ENCODE measurements at regions not wholly inside any gene's neighbourhood (a gene's known extent, or its start where the extent isn't known, plus 50 kb on each side); places are given as distances from the start of the nearest gene placed in this dataset.

DNA sequence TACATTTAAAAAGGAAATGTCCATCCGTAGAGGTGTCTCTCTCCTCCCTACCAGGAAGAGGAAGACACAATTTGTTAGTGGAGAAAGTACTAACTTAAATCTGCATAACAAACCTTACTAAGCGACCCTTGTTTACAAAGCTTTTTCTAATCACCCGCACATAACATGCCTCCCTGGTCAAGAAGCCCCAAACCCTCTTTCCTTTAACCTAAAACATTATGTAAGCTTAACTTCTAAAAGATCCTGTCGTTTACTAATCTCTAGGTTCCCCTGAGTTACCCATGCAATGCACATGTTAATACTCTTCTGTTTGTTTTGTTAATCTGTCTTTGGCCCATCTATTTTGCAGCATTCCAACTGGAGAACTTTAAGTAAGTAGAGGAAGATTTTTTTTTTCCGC, 630.3 kb upstream of the NRXN1 start:
- no peak for TF ChIP-seq CTCF (IDR thresholded peaks at IDR 0.05; ENCODE audit: borderline replicate concordance, control extremely low read depth, extremely low read depth, insufficient read depth, missing control alignments)
- DNase-seq (ENCODE audit: low spot score): no peak
- in situ Hi-C loops (cut with MboI; ENCODE audit: low sequenced_read_pairs, unreplicated experiment): no loop called here

DNA sequence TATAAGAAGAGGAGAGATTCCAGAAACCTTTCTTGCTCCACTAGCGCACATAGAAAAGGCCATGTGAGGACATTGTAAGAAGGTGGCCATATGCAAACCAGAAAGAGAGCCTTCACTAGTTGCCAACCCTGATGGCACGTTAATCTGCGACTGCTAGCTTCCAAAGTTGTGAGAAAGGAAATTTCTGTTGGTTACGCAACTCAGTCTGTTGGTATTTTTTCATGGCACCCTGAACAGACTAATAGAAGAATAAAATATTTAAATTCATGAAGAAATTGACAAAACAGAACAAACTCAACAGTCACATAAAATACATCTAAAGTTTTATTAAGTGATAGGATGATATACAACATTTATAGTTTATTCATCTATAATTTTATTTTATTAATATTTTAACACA, 625.9 kb upstream of the NRXN1 start:
- in situ Hi-C loops (cut with MboI; ENCODE audit: low sequenced_read_pairs, unreplicated experiment): no loop called here
- TF ChIP-seq CTCF (IDR thresholded peaks at IDR 0.05; ENCODE audit: borderline replicate concordance, control extremely low read depth, extremely low read depth, insufficient read depth, missing control alignments): no peak
- no peak for DNase-seq (ENCODE audit: low spot score)

- TF ChIP-seq CTCF (IDR thresholded peaks at IDR 0.05; ENCODE audit: borderline replicate concordance, control extremely low read depth, extremely low read depth, insufficient read depth, missing control alignments): no peak
- no peak for DNase-seq (ENCODE audit: low spot score)
- in situ Hi-C loops (cut with MboI; ENCODE audit: low sequenced_read_pairs, unreplicated experiment): no loop called here
Measured at GRCh38 chr2:51650769-51651168, 618.8 kb upstream of the NRXN1 start.

DNA sequence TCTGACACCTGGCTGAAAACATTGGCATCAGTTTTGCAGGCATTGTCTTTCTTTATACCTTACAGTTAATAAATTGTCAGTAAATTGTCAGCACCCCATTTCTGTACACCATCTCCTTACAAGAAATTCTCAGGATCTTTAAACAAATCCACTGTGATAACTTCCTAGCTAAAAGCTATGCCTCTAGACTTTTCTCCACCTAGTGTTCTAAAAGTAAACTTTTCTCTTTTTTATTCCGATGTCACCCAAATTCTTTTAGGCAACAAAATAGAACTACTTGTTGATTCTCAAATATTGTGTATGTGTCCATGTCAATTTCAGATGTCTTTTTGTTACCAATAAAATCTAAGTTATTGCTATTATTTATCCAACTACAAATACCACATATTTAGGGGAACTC, 617.4 kb upstream of the NRXN1 start:
- in situ Hi-C loops (cut with MboI; ENCODE audit: low sequenced_read_pairs, unreplicated experiment): no loop called here
- DNase-seq (ENCODE audit: low spot score): no peak
- TF ChIP-seq CTCF (IDR thresholded peaks at IDR 0.05; ENCODE audit: borderline replicate concordance, control extremely low read depth, extremely low read depth, insufficient read depth, missing control alignments): no peak

- no peak for DNase-seq (ENCODE audit: low spot score)
- no peak for TF ChIP-seq CTCF (IDR thresholded peaks at IDR 0.05; ENCODE audit: borderline replicate concordance, control extremely low read depth, extremely low read depth, insufficient read depth, missing control alignments)
- in situ Hi-C loops (cut with MboI; ENCODE audit: low sequenced_read_pairs, unreplicated experiment): no loop called here
Measured at GRCh38 chr2:51638811-51639210, 606.9 kb upstream of the NRXN1 start.

DNA sequence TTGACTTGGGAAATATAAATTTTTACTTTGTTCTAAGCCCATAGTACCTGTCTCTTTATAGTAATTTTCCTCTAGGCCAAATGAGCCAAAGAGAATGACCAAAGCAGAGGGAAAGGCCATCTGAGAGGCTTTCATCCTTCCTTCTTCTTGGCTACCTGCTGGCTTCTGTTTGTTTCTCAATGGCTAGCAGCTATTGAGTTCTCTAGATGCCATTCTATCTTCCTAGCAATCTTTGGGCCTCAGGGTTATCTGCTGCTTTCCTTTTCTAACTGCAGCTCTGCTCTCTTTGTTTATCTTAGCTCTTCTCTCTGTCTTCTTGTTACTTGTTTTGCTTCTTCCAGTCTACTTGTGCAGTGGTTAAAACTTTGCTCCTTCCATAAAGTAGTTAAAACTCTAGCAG, 601.1 kb upstream of the NRXN1 start:
- no peak for TF ChIP-seq CTCF (IDR thresholded peaks at IDR 0.05; ENCODE audit: borderline replicate concordance, control extremely low read depth, extremely low read depth, insufficient read depth, missing control alignments)
- in situ Hi-C loops (cut with MboI; ENCODE audit: low sequenced_read_pairs, unreplicated experiment): no loop called here
- no peak for DNase-seq (ENCODE audit: low spot score)

DNA sequence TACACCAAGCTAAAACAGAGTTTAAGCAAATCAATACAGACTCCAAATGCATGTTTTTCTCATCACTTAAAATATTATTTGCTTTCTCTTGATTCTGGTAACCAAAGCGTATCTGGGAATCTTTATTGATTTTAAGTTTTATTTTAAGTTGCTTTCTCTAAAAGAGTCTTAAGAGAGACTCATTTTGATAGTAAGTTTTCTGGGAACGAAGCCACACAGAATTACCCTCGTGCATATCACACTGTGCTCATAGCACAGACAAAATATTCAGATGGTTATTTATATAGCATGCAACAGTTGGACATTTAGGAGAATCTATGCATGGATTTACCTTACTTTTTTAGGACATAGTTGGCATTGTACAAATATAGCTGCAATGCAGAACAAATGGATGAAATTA, 597.5 kb upstream of the NRXN1 start:
- no peak for DNase-seq (ENCODE audit: low spot score)
- in situ Hi-C loops (cut with MboI; ENCODE audit: low sequenced_read_pairs, unreplicated experiment): no loop called here
- no peak for TF ChIP-seq CTCF (IDR thresholded peaks at IDR 0.05; ENCODE audit: borderline replicate concordance, control extremely low read depth, extremely low read depth, insufficient read depth, missing control alignments)
